Cardiac fibroblast (primary cell): ENCODE measurements at regions not wholly inside any gene's neighbourhood (a gene's known extent, or its start where the extent isn't known, plus 50 kb on each side); places are given as distances from the start of the nearest gene placed in this dataset.

Experiments
- DNase-seq, 2 donors: peaks; one replicate each; pipeline versions ENCODE4 v3.0.0 to v3.0.0-alpha.2; 2010; ENCODE audit warnings: low read depth in 2 of 2
- H3K4me3 ChIP-seq, 2 donors: replicated peaks in 1 of 2; 1 replicate in 1 of 2; 2 replicates in 1 of 2; pipeline ENCODE4 v1.5.1; 2011; ENCODE audit warnings: low read depth in 2 of 2, low read length in 2 of 2, mild to moderate bottlenecking in 2 of 2, moderate library complexity in 1 of 2
- TF ChIP-seq, protein P1 (sequence below): IDR thresholded peaks from one replicate; pipeline ENCODE4 v1.5.1; 2011; ENCODE audit warnings: low read depth, mild to moderate bottlenecking, low read length, inconsistent platforms

DNA sequence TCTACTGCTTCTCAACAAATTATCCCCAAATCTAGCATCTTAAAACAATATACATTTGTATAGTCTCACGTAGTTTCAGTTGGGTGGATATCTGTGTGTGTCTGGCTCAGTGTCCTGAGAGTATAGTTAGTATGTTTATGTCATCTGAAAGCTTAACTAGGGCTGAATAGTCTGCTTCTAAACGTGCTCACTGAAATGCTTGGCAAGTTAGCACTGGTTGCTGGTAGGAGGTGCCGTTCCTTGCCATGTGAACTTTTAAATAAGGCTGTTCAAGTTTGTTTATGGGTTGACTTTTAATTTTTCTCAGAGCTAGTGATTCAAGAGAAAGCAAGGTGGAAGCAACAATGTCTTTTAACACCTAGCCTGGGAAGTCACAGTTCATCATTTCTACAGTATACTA lies 1673.6 kb downstream of the PCDH7 start:
- TF ChIP-seq, protein P1, sequence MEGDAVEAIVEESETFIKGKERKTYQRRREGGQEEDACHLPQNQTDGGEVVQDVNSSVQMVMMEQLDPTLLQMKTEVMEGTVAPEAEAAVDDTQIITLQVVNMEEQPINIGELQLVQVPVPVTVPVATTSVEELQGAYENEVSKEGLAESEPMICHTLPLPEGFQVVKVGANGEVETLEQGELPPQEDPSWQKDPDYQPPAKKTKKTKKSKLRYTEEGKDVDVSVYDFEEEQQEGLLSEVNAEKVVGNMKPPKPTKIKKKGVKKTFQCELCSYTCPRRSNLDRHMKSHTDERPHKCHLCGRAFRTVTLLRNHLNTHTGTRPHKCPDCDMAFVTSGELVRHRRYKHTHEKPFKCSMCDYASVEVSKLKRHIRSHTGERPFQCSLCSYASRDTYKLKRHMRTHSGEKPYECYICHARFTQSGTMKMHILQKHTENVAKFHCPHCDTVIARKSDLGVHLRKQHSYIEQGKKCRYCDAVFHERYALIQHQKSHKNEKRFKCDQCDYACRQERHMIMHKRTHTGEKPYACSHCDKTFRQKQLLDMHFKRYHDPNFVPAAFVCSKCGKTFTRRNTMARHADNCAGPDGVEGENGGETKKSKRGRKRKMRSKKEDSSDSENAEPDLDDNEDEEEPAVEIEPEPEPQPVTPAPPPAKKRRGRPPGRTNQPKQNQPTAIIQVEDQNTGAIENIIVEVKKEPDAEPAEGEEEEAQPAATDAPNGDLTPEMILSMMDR = no peak
- no peak for DNase-seq
- H3K4me3 ChIP-seq = no peak overlapping the region

DNA sequence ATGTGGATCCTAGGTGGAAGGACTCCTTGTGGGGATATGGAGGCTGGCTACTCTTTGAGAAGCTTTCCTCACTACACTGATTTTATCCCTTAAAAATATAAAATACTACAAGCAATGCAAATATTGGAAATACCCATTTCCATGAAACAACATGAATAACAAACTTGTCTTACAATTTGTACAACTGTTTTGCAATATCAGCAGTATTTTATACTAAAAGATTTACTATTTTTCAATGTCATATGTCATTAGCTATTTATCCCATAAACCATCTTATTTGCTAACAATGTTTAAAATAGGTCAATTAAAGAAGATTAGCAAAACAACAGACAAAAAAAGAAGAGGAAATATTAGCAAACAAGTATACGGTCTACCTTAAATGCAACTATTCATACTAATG lies 1674.1 kb downstream of the PCDH7 start:
- TF ChIP-seq, protein P1 = no peak
- no peak overlapping the region for H3K4me3 ChIP-seq
- no peak for DNase-seq

DNA sequence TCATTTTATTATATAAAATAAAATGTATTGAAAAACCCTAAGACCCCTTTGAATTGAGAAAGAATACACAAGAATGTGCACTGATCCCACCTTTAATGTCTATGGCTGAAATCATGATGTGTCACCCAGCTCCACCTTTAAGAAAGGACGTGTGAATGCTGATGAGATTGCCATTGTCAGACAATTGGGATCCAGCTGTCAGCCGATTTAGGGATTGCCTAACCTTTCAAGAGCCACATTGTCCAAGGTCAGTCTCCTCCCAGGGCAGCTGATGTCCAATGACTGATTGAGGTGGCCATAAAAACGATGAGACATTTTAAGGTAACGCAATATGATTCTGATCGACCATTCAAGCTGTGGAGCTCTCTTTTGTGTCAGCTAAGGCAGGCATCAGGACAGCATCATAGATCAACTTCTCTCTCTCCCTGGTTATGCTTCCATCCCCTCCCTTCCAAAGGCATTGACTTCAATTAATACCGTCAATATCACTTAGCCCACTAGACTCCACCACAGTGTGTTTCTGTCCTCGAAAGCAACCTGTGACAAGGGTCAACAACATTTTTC lies 1676.4 kb downstream of the PCDH7 start:
- TF ChIP-seq, protein P1 = no peak
- no peak overlapping the region for H3K4me3 ChIP-seq
- no peak for DNase-seq

DNA sequence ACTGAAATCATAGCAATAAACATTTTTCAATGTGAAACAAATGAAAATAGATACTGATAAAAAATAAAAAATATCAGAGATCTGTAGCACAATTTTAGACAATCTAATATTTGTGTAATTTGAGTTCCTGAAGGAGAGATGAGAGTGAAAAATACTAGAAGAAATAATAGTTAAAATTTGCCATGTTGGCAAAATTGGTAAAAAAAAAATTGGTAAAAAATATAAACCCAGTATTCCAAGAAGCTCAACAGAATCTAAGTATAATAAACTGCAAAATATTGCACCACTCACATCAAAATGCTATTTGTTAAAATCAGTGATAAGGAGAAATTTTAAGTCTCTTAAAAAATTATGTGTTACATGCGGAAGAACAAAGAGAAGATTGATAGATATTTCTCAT lies 1680.7 kb downstream of the PCDH7 start:
- no peak for DNase-seq
- H3K4me3 ChIP-seq = no peak overlapping the region
- TF ChIP-seq, protein P1 = no peak

DNA sequence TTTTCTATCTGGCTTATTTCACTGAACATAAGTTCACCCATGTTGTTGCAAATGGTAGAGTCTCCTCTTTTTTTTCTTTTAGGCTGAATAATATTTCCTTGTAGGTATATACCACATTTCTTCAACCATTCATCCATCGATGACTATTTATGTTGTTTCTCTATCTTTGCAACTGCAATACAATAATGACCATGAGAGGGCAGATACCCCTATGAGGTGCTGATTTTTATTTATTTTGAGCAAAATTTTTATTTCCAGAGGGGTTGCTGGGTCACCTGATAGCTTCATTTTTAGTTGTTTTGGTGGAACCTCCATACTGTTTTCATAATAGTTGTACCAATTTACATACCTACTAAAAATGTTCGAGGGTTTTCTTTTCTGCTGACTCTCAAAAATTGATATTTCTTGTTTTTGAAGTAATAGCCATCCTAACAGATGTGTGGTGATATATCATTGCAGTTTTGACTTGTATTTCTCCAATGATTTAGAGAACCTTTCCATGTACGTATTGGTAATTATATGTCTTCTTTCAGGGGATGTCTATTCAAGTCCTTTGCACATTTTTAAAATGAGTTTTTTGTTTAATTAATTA lies 1697.0 kb downstream of the PCDH7 start:
- H3K4me3 ChIP-seq = no peak overlapping the region
- TF ChIP-seq, protein P1 = peak; percentile 4
- DNase-seq = peak; percentile 0 to 4

DNA sequence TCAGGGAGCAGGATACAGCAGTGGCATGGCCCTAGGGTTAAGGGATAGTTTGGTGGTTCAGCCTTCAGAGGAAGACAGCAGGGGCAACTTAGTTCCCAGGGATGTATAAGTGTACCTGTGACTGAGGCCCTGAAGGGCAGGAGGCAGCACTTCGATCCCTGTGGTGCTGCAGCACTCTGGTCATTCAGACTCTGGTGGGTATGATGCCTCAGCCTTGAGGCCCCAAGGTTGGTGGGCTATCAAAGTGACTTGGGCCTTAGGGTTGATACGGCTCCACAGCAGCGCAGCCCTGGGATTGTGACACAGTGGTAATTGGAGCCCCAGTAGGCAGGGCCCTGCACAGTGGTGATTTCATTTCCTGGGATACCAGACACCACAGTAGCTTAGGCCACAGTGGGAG lies 1703.1 kb downstream of the PCDH7 start:
- TF ChIP-seq, protein P1 = no peak
- no peak for DNase-seq

DNA sequence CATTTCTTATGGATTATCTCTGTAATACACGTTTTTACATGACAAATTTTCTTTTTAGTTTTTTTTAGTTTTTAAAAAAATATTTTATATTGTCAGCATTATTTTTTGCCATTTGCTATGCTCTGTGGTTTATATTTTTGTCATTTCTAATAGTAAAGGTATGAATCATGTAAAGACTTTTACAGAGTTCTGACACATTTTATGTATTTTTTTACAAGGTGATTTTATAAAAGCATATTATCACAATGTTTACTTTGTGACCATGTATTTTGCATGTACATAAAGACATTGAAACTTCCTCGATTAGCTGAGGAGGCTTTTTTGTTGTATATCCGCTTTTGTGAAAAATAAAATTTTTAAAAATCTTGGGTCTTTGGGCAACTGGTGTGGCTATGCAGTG lies 1705.1 kb downstream of the PCDH7 start:
- TF ChIP-seq, protein P1 = no peak
- H3K4me3 ChIP-seq = no peak overlapping the region
- no peak for DNase-seq

More for the DNA sequence above, 1703.1 kb downstream of the PCDH7 start:
- no peak overlapping the region for H3K4me3 ChIP-seq
